Thymus (tissue), 11 donors: ENCODE measurements at regions not wholly inside any gene's neighbourhood (a gene's known extent, or its start where the extent isn't known, plus 50 kb on each side); places are given as distances from the start of the nearest gene placed in this dataset.
"Not testable (repeated sequence)": the region's sequence is repeated elsewhere in the genome, so short reads cannot be mapped to it uniquely, and the experiment has no call there.

ENCODE experiments used
- DNase-seq, 9 donors: peaks; one replicate each; pipeline ENCODE4 v3.0.0-alpha.2; 2013; ENCODE audit warnings: low spot score in 9 of 9, low read depth in 6 of 9, missing footprints in 1 of 9
- H3K27ac ChIP-seq, 2 donors: one replicate each; pipeline ENCODE4 v1.5.1; 2013; ENCODE audit warnings: control low read depth in 1 of 2, low read depth in 1 of 2, low read length in 1 of 2, mild to moderate bottlenecking in 1 of 2, moderate library complexity in 1 of 2
- H3K27me3 ChIP-seq, 2 donors: one replicate each; pipeline ENCODE4 v1.5.1; 2013; ENCODE audit warnings: low read length in 1 of 2; ENCODE audit not compliant: control insufficient read depth in 2 of 2, insufficient read depth in 1 of 2
- H3K36me3 ChIP-seq, 2 donors: one replicate each; pipeline ENCODE4 v1.5.1; 2013; ENCODE audit warnings: low read length in 1 of 2, mild to moderate bottlenecking in 1 of 2, moderate library complexity in 1 of 2; ENCODE audit not compliant: control insufficient read depth in 2 of 2, insufficient read depth in 2 of 2
- H3K4me1 ChIP-seq, 2 donors: one replicate each; pipeline ENCODE4 v1.5.1; 2013; ENCODE audit warnings: low read length in 2 of 2; ENCODE audit not compliant: control insufficient read depth in 2 of 2, insufficient read depth in 2 of 2
- H3K4me3 ChIP-seq, 2 donors: one replicate each; pipeline ENCODE4 v1.5.1; 2013; ENCODE audit warnings: low read length in 2 of 2, control low read depth in 1 of 2, mild to moderate bottlenecking in 1 of 2
- H3K9me3 ChIP-seq, 2 donors: one replicate each; pipeline ENCODE4 v1.5.1; 2013; ENCODE audit warnings: low read length in 1 of 2, mild to moderate bottlenecking in 1 of 2; ENCODE audit not compliant: control insufficient read depth in 2 of 2, insufficient read depth in 1 of 2
- WGBS: extraction: QIAGEN DNeasy Blood & Tissue Kit; methylation state at CpG from one replicate; pipeline ENCODE4 v1.1.7; 2013; 5-methylcytosine and 5-hydroxymethylcytosine counted together
- donor health status: healthy.

DNA sequence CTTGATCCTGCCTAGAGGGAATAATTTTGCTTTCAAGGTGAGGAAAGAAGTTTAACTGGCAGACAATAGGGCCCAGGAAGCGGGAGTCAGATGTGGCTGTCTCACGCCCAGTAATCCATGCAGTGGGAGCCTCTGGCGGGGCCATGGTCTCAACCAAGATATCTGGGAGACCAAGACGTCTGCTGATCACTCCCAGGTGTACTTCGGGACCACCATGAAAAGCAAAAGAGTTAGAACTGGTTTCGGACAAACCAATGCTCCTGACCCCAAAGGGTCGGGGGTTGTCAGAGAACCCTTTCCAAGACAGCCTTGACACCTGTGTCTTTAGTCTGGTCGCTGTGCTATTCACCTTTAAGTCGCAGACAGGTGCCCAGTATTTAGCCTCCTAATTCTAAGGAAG is 256.9 kb upstream of the MBL2 start:
- Histone ChIP-seq H3K4me3 (no peak overlapping the region), H3K36me3 (no peaks in the 10 kb centered on the region), H3K27me3 (no peaks in the 10 kb centered on the region), H3K4me1 (no peaks in the 10 kb centered on the region), H3K27ac (no peak overlapping the region), H3K9me3 (no peaks in the 10 kb centered on the region)
- 95% methylated on average over 9 of the region's 9 CpGs for WGBS
- no peak for DNase-seq

DNA sequence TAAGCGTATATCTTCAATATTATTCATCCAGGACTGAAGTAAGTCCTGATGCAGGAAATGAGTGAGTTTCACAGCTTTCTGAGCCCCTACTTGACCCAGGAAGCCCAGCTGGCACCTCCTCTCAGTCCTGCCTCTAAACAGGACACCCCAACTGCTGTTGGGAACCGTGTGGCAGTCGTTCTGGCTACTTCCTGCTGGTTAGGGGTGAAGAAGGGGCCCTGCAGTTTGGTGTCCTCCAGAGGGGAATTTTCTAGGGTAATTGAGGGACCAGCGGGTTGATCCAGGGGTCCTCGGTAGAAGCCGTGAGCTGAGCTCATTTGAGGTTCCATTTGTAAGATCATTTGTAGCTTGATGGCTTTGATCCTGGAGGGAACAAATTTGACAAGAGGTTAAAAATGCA is 253.2 kb upstream of the MBL2 start:
- not testable (repeated sequence) for H3K4me1 ChIP-seq, H3K27me3 ChIP-seq, H3K36me3 ChIP-seq, H3K4me3 ChIP-seq, DNase-seq, H3K9me3 ChIP-seq, H3K27ac ChIP-seq
- 74% methylated on average over 6 of the region's 6 CpGs for WGBS

DNA sequence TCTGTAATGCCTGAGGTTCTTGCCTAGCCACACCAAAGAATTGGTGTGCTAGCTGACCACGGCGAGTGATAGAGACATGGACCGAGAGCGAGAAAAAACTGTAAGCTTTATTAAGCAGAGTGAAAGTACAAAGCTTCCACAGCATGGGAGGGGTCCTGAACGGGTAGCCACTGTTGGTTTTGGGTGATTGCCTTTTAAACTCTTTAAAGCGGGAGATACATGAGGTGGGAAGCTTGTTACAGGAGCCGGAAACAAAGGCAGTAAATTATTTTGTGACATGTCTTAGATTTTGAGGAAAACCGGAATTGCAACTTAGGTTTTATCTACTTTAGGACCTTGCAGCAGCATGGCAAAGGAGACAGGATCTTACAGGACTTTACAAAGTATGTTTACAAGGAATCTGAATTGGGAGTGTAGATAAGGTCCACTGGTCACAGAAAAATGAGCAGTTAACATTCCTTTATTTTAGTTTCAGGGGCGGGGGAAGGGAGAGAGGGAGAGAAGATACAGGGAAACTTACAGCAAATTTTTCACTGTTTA is 252.7 kb upstream of the MBL2 start:
- Histone ChIP-seq H3K4me1 (no peaks in the 10 kb centered on the region), H3K4me3 (no peak overlapping the region), H3K27me3 (no peaks in the 10 kb centered on the region), H3K9me3 (no peaks in the 10 kb centered on the region), H3K27ac (no peak overlapping the region), H3K36me3 (no peaks in the 10 kb centered on the region)
- WGBS = 33% methylated on average over 9 of the region's 9 CpGs
- DNase-seq = peak in 1 of 9 donors; percentile 5

DNA sequence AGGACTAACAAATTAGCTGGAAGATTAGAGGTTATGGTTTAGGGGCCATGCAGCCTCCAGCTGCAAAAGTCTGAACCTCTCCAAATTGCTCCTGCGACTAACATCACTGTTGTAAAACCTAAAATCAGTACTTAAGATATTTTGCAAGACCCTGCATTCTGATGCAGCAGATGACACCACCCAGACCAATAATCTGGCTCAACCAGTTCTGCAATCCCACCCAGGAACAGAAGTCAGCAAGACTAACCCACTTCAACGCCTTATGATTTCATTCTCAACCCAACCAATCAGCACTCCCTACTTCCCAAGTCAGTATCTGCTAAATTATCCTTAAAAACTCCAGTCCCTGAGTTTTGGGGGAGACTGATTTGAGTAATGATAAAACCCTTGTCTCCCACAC is 250.8 kb upstream of the MBL2 start:
- WGBS = 97% methylated on average over 2 of the region's 2 CpGs
- H3K4me1 ChIP-seq = no peaks in the 10 kb centered on the region
- no peaks in the 10 kb centered on the region for H3K36me3 ChIP-seq
- H3K9me3 ChIP-seq = no peaks in the 10 kb centered on the region
- DNase-seq = no peak
- no peak overlapping the region for H3K4me3 ChIP-seq
- no peaks in the 10 kb centered on the region for H3K27me3 ChIP-seq
- no peak overlapping the region for H3K27ac ChIP-seq

DNA sequence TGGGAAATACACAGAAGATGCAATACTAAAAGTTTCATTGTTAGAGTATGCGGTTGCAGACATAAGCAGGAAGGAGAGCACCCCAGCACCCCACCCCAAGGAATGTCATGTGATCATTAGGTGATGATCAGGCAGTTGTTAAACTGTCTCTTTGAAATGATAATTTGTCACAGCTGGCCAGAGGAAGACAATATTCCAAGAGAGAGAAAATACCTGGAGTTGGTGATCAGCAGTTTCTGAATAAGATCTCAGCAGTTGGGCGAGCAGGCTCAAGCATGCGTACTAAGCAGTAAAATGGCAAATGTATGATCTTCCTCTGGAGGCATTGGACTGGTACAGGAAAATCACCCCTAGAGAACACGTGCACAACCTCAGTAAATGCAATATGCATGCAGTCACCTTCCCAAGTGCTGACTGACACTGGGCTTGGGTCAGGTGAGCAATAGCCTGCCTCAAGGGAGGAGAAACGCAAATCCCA is 250.1 kb upstream of the MBL2 start:
- WGBS = 97% methylated on average over 5 of the region's 5 CpGs
- Histone ChIP-seq H3K27ac (no peak overlapping the region), H3K36me3 (no peaks in the 10 kb centered on the region), H3K4me1 (no peaks in the 10 kb centered on the region), H3K27me3 (no peaks in the 10 kb centered on the region), H3K4me3 (no peak overlapping the region), H3K9me3 (no peaks in the 10 kb centered on the region)
- no peak for DNase-seq

DNA sequence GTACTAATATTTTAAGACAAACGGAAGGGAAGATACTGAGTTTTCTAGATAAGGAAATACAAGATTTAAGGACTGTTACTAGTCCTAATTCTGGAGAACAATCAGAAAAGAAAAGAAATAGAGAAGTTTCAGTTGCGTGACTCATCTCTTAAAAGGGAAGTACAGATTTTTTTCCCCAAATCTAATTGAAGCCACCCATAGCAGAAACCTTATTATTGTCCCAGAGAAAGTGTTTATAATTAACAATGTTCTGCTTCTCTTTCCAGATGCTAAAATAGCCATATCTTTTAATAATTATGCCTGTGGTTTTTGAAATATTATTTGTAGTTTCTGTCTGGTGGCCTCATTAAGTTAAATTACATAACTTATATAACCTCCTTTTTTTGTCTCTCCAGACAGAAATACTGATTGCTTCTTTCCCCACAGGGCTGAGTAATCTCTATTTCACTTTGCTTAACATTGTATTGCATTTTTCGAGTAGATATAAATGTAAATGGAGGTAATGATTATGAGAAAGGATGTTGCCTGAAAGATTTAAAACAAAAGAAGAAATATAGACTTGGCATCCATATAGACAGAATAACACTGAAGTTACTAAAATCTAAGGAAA is 240.7 kb upstream of the MBL2 start:
- Histone ChIP-seq H3K4me1 (no peaks in the 10 kb centered on the region), H3K27me3 (no peaks in the 10 kb centered on the region), H3K4me3 (no peak overlapping the region), H3K27ac (no peak overlapping the region), H3K9me3 (no peaks in the 10 kb centered on the region), H3K36me3 (no peaks in the 10 kb centered on the region)
- 69% methylated on average over 3 of the region's 3 CpGs for WGBS
- no peak for DNase-seq

DNA sequence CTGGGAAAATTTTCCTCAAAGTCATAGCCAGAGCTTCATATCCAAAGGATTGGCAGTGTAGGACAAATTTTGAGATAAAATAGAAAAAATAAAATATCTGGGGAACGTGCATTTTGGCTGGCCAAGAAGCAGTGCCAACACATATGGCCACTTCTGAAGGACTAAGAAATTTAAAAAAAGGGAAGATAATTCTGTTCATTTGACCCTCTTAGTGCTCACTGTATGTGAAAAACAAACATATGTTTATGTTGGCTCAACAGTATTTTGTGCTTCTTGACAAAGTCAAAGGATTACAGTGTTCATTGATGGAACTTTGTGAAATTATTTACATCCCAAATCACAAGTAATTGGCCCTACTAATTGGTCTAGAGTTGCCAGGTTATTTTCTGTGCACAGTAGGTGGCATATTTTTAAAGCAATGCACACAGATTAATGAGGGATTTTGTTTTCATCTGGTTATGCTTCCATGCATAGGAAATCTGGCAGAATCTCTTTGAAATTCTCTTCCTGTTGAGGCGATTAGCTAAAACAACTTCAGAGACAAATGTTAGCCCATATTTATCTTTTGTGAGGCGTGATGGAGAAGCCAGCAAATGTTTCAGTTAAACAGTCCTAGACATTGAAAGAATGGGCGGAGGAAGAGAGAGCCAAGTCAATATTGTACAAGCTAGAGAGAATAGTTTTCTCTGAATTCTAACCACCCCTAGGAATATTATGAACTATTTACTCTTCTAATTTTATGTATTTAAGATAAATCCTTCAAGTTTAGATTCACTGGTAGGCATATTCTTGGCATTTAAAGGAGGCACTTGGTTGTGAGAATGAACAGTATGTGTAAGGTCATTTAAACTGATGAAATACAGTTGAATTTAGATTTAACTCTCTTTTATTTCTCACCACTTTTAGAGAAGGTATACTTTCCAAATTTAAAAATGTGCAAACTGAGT is 237.7 kb upstream of the MBL2 start:
- Histone ChIP-seq H3K4me1 (peaks cover 0 to 3% of the 10 kb centered on the region in 2 donors), H3K36me3 (no peaks in the 10 kb centered on the region), H3K27ac (no peak overlapping the region), H3K4me3 (no peak overlapping the region), H3K27me3 (no peaks in the 10 kb centered on the region), H3K9me3 (no peaks in the 10 kb centered on the region)
- 90% methylated on average over 4 of the region's 4 CpGs for WGBS
- no peak for DNase-seq

DNA sequence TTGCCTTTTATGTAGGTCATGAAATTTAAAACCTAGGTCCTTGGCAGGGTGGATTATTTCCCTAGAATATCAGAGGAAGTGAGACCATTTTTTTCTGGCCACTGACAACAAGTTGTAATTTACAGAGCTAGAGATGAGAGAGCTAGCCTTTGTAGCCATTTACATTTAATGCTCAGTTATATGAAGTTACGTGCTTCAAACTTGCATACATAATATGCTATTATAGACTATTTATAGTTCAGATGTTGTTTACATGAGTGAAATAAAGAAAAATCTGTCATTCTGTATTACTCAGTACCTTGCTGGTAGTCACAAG is 234.9 kb upstream of the MBL2 start:
- Histone ChIP-seq H3K9me3 (no peaks in the 10 kb centered on the region), H3K4me1 (peaks cover 0 to 8% of the 10 kb centered on the region in 2 donors), H3K27ac (no peak overlapping the region), H3K4me3 (no peak overlapping the region), H3K36me3 (no peaks in the 10 kb centered on the region), H3K27me3 (no peaks in the 10 kb centered on the region)
- 93% methylated on average over 1 of the region's 1 CpG for WGBS
- DNase-seq = no peak
